Hepatocyte (in vitro differentiated cells): ENCODE measurements at regions not wholly inside any gene's neighbourhood (a gene's known extent, or its start where the extent isn't known, plus 50 kb on each side); places are given as distances from the start of the nearest gene placed in this dataset.

Experiments used
- CTCF ChIP-seq: fragments of 200-600 bp; sonication (generic); IDR thresholded peaks from 2 replicates; pipeline ENCODE4 v1.5.1; 2016; ENCODE audit warnings: antibody characterized with exemption, mild to moderate bottlenecking; ENCODE audit not compliant: poor library complexity
- EZH2phosphoT487 ChIP-seq: fragments of 200-600 bp; sonication (generic); IDR thresholded peaks from one replicate; pipeline ENCODE4 v1.6.1; 2018; ENCODE audit warnings: antibody characterized with exemption, mild to moderate bottlenecking, low read depth, moderate library complexity; ENCODE audit not compliant: unreplicated experiment, severe bottlenecking

GRCh38 chr10:117694190-117694589, 151.6 kb downstream of the EMX2 start:
- TF ChIP-seq CTCF (no peak), EZH2phosphoT487 (no peak)
